ENCODE measurements at regions not wholly inside any gene's neighbourhood (a gene's known extent, or its start where the extent isn't known, plus 50 kb on each side); places are given as distances from the start of the nearest gene placed in this dataset.

- no peak for TF ChIP-seq CTCF (IDR thresholded peaks at IDR 0.05; ENCODE audit: low read depth)
These were observed 257.4 kb upstream of the ADAMTS9 start for GRCh38 chr3:64945171-64945729.

GRCh38 chr3:64943866-64944265 lies 256.1 kb upstream of the ADAMTS9 start:
- peak; percentile 90 for TF ChIP-seq CTCF (IDR thresholded peaks at IDR 0.05; ENCODE audit: low read depth)

GRCh38 chr3:64940596-64941348 lies 253.0 kb upstream of the ADAMTS9 start:
- TF ChIP-seq CTCF (IDR thresholded peaks at IDR 0.05; ENCODE audit: low read depth), result no peak

- TF ChIP-seq CTCF (IDR thresholded peaks at IDR 0.05; ENCODE audit: low read depth), result no peak
These were observed 252.1 kb upstream of the ADAMTS9 start for GRCh38 chr3:64939747-64940450.

GRCh38 chr3:64939309-64939708 lies 251.5 kb upstream of the ADAMTS9 start:
- no peak for TF ChIP-seq CTCF (IDR thresholded peaks at IDR 0.05; ENCODE audit: low read depth)

GRCh38 chr3:64936556-64936955 lies 248.8 kb upstream of the ADAMTS9 start:
- TF ChIP-seq CTCF (IDR thresholded peaks at IDR 0.05; ENCODE audit: low read depth), result no peak

- no peak for TF ChIP-seq CTCF (IDR thresholded peaks at IDR 0.05; ENCODE audit: low read depth)
These were observed 248.2 kb upstream of the ADAMTS9 start for GRCh38 chr3:64935971-64936370.

Data from subcutaneous adipose tissue (tissue), 1 donor.